OCI-LY7 (cell line): ENCODE measurements at regions not wholly inside any gene's neighbourhood (a gene's known extent, or its start where the extent isn't known, plus 50 kb on each side); places are given as distances from the start of the nearest gene placed in this dataset.

Source experiments
- BruUV-seq: library from RNA; stranded (reverse); fragments of 400-500 nt; replicated peaks from 2 replicates; lab custom pipeline; 2021; lab: Mats Ljungman, UMichigan
- CTCF ChIA-PET: fragments of 300-600 bp; sonication (Branson Sonifier 250); formaldehyde crosslinking; loops from one replicate; lab custom pipeline; 2022; ENCODE audit warnings: antibody characterized with exemption; ENCODE audit not compliant: unreplicated experiment; lab: Charles Lee
- POLR2A ChIA-PET: fragments of 300-600 bp; sonication (Branson Sonifier 250); formaldehyde crosslinking; loops from one replicate; lab custom pipeline; 2022; ENCODE audit warnings: antibody characterized with exemption; lab: Charles Lee
- DNase-seq: peaks from one replicate; pipeline ENCODE4 v3.0.0-alpha.2; 2015; ENCODE audit warnings: low spot score
- H2AFZ ChIP-seq: fragments of 200-600 bp; sonication (generic), shearing (Covaris generic); 2 replicates; pipeline ENCODE4 v1.6.1; 2014; ENCODE audit warnings: mild to moderate bottlenecking, antibody characterized with exemption, low read length, moderate library complexity
- H3K27ac ChIP-seq: fragments of 200-600 bp; sonication (generic); 2 replicates; pipeline ENCODE4 v1.5.1; 2014; ENCODE audit warnings: mixed run types, low read depth, mild to moderate bottlenecking, moderate library complexity, low read length, inconsistent platforms; ENCODE audit not compliant: poor library complexity, severe bottlenecking
- H3K36me3 ChIP-seq: fragments of 200-600 bp; sonication (generic); 2 replicates; pipeline ENCODE4 v1.6.1; 2014; ENCODE audit warnings: mild to moderate bottlenecking, antibody characterized with exemption, low read length, moderate library complexity, mixed read lengths; ENCODE audit not compliant: insufficient read depth
- H3K4me1 ChIP-seq: fragments of 200-600 bp; sonication (generic); 2 replicates; pipeline ENCODE4 v1.5.1; 2014; ENCODE audit warnings: mild to moderate bottlenecking, low read length; ENCODE audit not compliant: insufficient read depth, poor library complexity, severe bottlenecking
- H3K4me2 ChIP-seq: fragments of 200-600 bp; sonication (generic); 2 replicates; pipeline ENCODE4 v1.6.1; 2014; ENCODE audit warnings: mild to moderate bottlenecking, low read length
- H3K4me3 ChIP-seq: fragments of 200-600 bp; sonication (generic); 2 replicates; pipeline ENCODE4 v1.5.1; 2014; ENCODE audit warnings: mild to moderate bottlenecking, low read depth, low read length; ENCODE audit not compliant: poor library complexity, severe bottlenecking
- H3K79me2 ChIP-seq: fragments of 200-600 bp; sonication (generic); 2 replicates; pipeline ENCODE4 v1.6.1; 2016; ENCODE audit warnings: low read depth, mild to moderate bottlenecking, low read length, moderate library complexity, mixed read lengths; ENCODE audit not compliant: insufficient read depth
- H3K9me2 ChIP-seq: fragments of 200-600 bp; sonication (generic); 2 replicates; pipeline ENCODE4 v1.6.1; 2016; ENCODE audit warnings: mild to moderate bottlenecking, low read length, mixed read lengths; ENCODE audit not compliant: insufficient read depth
- H3K9me3 ChIP-seq: fragments of 200-600 bp; sonication (generic); 2 replicates; pipeline ENCODE4 v1.6.1; 2014; ENCODE audit warnings: mild to moderate bottlenecking, mixed run types, low read length, mixed read lengths
- H4K20me1 ChIP-seq: fragments of 200-600 bp; sonication (generic); 2 replicates; pipeline ENCODE4 v1.6.1; 2014; ENCODE audit warnings: mild to moderate bottlenecking, antibody characterized with exemption, low read length, moderate library complexity, mixed read lengths; ENCODE audit not compliant: insufficient read depth
- CTCF ChIP-seq: fragments of 200-600 bp; sonication (generic); conservative IDR thresholded peaks from 2 replicates; pipeline ENCODE4 v1.5.1; 2014; ENCODE audit warnings: mild to moderate bottlenecking, antibody characterized with exemption, low read length, moderate library complexity, mixed read lengths
- EZH2phosphoT487 ChIP-seq: fragments of 200-600 bp; sonication (generic); IDR thresholded peaks from 2 replicates; pipeline ENCODE4 v1.6.1; 2018; ENCODE audit warnings: low read depth, borderline replicate concordance, mild to moderate bottlenecking, mixed run types, antibody characterized with exemption, low read length, moderate library complexity, mixed read lengths
- intact Hi-C: fragments of 100-400 bp; cut with micrococcal nuclease; formaldehyde crosslinking; loops from one replicate; pipeline ENCODE4 v1.10.0; 2022; ENCODE audit not compliant: unreplicated experiment

GRCh38 chr5:68086857-68087256, 128.7 kb upstream of the PIK3R1 start:
- no peak for DNase-seq
- ChIA-PET CTCF (no interaction called here), POLR2A (interaction anchor here (0.9 kb wide), 1 partner anchor 116 kb away, joined by 3 read pairs; no protein-coding TSS in a partner anchor)
- Histone ChIP-seq H3K36me3 (no peaks in the 10 kb centered on the region), H3K4me1 (no peaks in the 10 kb centered on the region), H3K79me2 (no peaks in the 10 kb centered on the region), H3K4me3 (no peak overlapping the region), H3K4me2 (no peak overlapping the region), H3K9me2 (no peaks in the 10 kb centered on the region), H3K9me3 (no peaks in the 10 kb centered on the region), H3K27ac (no peak overlapping the region), H2AFZ (no peak overlapping the region), H4K20me1 (no peaks in the 10 kb centered on the region)
- no TSS peak for BruUV-seq
- TF ChIP-seq EZH2phosphoT487 (no peak), CTCF (no peak)
- intact Hi-C loops = no loop called here

DNA sequence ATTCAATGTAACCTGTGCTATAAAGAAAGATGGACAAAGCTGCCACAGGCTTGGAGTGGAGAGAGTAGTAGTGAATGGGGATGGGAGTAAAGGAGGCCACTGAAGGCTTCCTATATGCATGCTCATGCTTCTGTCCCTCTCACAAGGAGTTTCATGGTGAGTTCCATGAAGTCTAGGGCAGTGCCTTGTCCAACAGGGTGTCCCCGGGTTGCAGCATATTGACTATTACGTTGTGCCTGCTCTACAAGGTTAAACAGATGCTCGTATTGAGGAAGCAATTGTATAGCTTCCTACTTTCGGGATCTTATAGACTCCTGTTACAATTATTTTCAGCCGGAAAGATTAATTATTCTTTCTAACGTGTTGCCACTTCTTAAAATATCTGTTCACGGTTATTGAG, 129.1 kb upstream of the PIK3R1 start:
- BruUV-seq = no TSS peak
- H3K9me2 ChIP-seq = no peaks in the 10 kb centered on the region
- ChIA-PET CTCF (no interaction called here), POLR2A (interaction anchor here (0.6 to 0.9 kb wide), 2 partner anchors 116 to 214 kb away, joined by 3 read pairs; no protein-coding TSS in a partner anchor)
- no peaks in the 10 kb centered on the region for H3K36me3 ChIP-seq
- H3K27ac ChIP-seq = no peak overlapping the region
- TF ChIP-seq CTCF (no peak), EZH2phosphoT487 (no peak)
- intact Hi-C loops = no loop called here
- H3K4me2 ChIP-seq = no peak overlapping the region
- no peak overlapping the region for H3K4me3 ChIP-seq
- DNase-seq = no peak
- H2AFZ ChIP-seq = no peak overlapping the region
- H3K79me2 ChIP-seq = no peaks in the 10 kb centered on the region
- H4K20me1 ChIP-seq = no peaks in the 10 kb centered on the region
- H3K4me1 ChIP-seq = no peaks in the 10 kb centered on the region
- H3K9me3 ChIP-seq = no peaks in the 10 kb centered on the region

DNA sequence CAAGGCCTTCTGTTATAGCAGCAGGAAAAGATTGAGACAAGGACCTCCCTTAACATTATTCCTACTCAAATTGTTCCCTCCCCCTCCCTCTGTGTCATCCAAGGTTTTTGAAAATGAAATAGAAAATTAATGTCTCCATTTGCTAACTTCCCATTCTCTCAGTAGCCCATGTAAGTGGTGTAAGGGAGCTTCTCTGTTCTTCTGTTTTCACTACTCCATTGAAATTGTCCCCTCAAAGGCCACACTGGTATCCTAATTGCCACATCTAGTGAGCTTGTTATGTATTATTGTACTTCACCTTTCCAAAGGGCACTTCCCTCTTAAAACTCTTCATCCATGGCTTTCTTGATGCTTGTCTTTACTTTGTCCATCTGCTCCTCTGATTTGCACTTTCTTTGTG, 131.2 kb upstream of the PIK3R1 start:
- H2AFZ ChIP-seq = no peak overlapping the region
- H3K79me2 ChIP-seq = no peaks in the 10 kb centered on the region
- no TSS peak for BruUV-seq
- intact Hi-C loops = no loop called here
- H3K4me1 ChIP-seq = no peaks in the 10 kb centered on the region
- no peaks in the 10 kb centered on the region for H3K36me3 ChIP-seq
- H3K4me2 ChIP-seq = no peak overlapping the region
- H3K9me3 ChIP-seq = no peaks in the 10 kb centered on the region
- no peak overlapping the region for H3K4me3 ChIP-seq
- H4K20me1 ChIP-seq = no peaks in the 10 kb centered on the region
- POLR2A ChIA-PET = interaction anchor here (0.7 kb wide), 1 partner anchor 560 kb away, joined by 3 read pairs; no protein-coding TSS in a partner anchor
- CTCF ChIA-PET = no interaction called here
- TF ChIP-seq CTCF (no peak), EZH2phosphoT487 (no peak)
- H3K9me2 ChIP-seq = no peaks in the 10 kb centered on the region
- no peak overlapping the region for H3K27ac ChIP-seq
- no peak for DNase-seq
